Trophoblast cell (in vitro differentiated cells and primary cell): ENCODE measurements at regions not wholly inside any gene's neighbourhood (a gene's known extent, or its start where the extent isn't known, plus 50 kb on each side); places are given as distances from the start of the nearest gene placed in this dataset.

Experiments
- DNase-seq, 2 donors: peaks; one replicate each; pipeline ENCODE4 v3.0.0-alpha.2; 2016
- H2AFZ ChIP-seq: 2 replicates; pipeline ENCODE4 v1.6.1; 2013; ENCODE audit warnings: low read length, moderate library complexity, mild to moderate bottlenecking; ENCODE audit not compliant: insufficient read depth, poor library complexity
- H2AK5ac ChIP-seq: 2 replicates; pipeline ENCODE4 v1.6.1; 2013; ENCODE audit warnings: mild to moderate bottlenecking, low read length
- H2BK120ac ChIP-seq: 2 replicates; pipeline ENCODE4 v1.6.1; 2013; ENCODE audit warnings: low read length, mild to moderate bottlenecking, moderate library complexity; ENCODE audit not compliant: insufficient read depth, poor library complexity
- H2BK12ac ChIP-seq: 2 replicates; pipeline ENCODE4 v1.6.1; 2013; ENCODE audit warnings: mild to moderate bottlenecking, low read length, moderate library complexity
- H2BK5ac ChIP-seq: 2 replicates; pipeline ENCODE4 v1.6.1; 2013; ENCODE audit warnings: low read length, low read depth, moderate library complexity, mild to moderate bottlenecking; ENCODE audit not compliant: poor library complexity
- H3K14ac ChIP-seq: 2 replicates; pipeline ENCODE4 v1.6.1; 2013; ENCODE audit warnings: mild to moderate bottlenecking, low read length
- H3K18ac ChIP-seq: 2 replicates; pipeline ENCODE4 v1.6.1; 2013; ENCODE audit warnings: mild to moderate bottlenecking, low read length
- H3K23ac ChIP-seq: 2 replicates; pipeline ENCODE4 v1.6.1; 2013; ENCODE audit warnings: low read length
- H3K27ac ChIP-seq: 2 replicates; pipeline ENCODE4 v1.5.1; 2013; ENCODE audit warnings: low read depth, mild to moderate bottlenecking, inconsistent platforms, low read length, moderate library complexity
- H3K27me3 ChIP-seq: 2 replicates; pipeline ENCODE4 v1.6.1; 2013; ENCODE audit warnings: inconsistent platforms, mild to moderate bottlenecking, low read length, moderate library complexity; ENCODE audit not compliant: insufficient read depth
- H3K36me3 ChIP-seq, 2 experiments: 1 replicate in 1 of 2; 2 replicates in 1 of 2; pipeline ENCODE4 v1.6.1; 2013; ENCODE audit warnings: low read length in 2 of 2, mild to moderate bottlenecking in 2 of 2, moderate library complexity in 1 of 2; ENCODE audit not compliant: insufficient read depth in 2 of 2, control insufficient read depth in 1 of 2
- H3K4ac ChIP-seq: 2 replicates; pipeline ENCODE4 v1.6.1; 2013; ENCODE audit warnings: low read depth, mild to moderate bottlenecking, low read length, moderate library complexity
- H3K4me1 ChIP-seq, 2 experiments: 1 replicate in 1 of 2; 2 replicates in 1 of 2; pipeline ENCODE4 v1.6.1; 2013; ENCODE audit warnings: low read length in 2 of 2, mild to moderate bottlenecking in 2 of 2, moderate library complexity in 1 of 2; ENCODE audit not compliant: insufficient read depth in 2 of 2, control insufficient read depth in 1 of 2
- H3K4me2 ChIP-seq: 2 replicates; pipeline ENCODE4 v1.6.1; 2013; ENCODE audit warnings: inconsistent platforms, mild to moderate bottlenecking, low read length, moderate library complexity
- H3K4me3 ChIP-seq: 2 replicates; pipeline ENCODE4 v1.5.1; 2013; ENCODE audit warnings: mild to moderate bottlenecking, low read depth, low read length, inconsistent platforms
- H3K79me1 ChIP-seq: one replicate; pipeline ENCODE4 v1.6.1; 2013; ENCODE audit warnings: low read length
- H3K79me2 ChIP-seq: 2 replicates; pipeline ENCODE4 v1.6.1; 2013; ENCODE audit warnings: low read length, mild to moderate bottlenecking; ENCODE audit not compliant: control insufficient read depth, insufficient read depth, poor library complexity
- H3K9ac ChIP-seq: 2 replicates; pipeline ENCODE4 v1.6.1; 2013; ENCODE audit warnings: mild to moderate bottlenecking, low read length
- H3K9me3 ChIP-seq: 2 replicates; pipeline ENCODE4 v1.6.1; 2013; ENCODE audit warnings: low read depth, mild to moderate bottlenecking, control low read depth, inconsistent platforms, low read length; ENCODE audit not compliant: insufficient read depth
- H4K12ac ChIP-seq: 2 replicates; pipeline ENCODE4 v1.6.1; 2013; ENCODE audit warnings: low read depth, mild to moderate bottlenecking, low read length, moderate library complexity
- H4K8ac ChIP-seq: 2 replicates; pipeline ENCODE4 v1.6.1; 2013; ENCODE audit warnings: low read depth, mild to moderate bottlenecking, low read length, moderate library complexity
- H4K91ac ChIP-seq: one replicate; pipeline ENCODE4 v1.6.1; 2013; ENCODE audit warnings: low read depth, mild to moderate bottlenecking, low read length, moderate library complexity
- WGBS: extraction: QIAGEN DNeasy Blood & Tissue Kit; methylation state at CpG from one replicate; pipeline ENCODE4 v1.1.7; 2013; ENCODE audit warnings: missing lambda C conversion rate; ENCODE audit not compliant: insufficient read length, insufficient coverage; ENCODE audit errors: extremely low coverage; 5-methylcytosine and 5-hydroxymethylcytosine counted together

DNA sequence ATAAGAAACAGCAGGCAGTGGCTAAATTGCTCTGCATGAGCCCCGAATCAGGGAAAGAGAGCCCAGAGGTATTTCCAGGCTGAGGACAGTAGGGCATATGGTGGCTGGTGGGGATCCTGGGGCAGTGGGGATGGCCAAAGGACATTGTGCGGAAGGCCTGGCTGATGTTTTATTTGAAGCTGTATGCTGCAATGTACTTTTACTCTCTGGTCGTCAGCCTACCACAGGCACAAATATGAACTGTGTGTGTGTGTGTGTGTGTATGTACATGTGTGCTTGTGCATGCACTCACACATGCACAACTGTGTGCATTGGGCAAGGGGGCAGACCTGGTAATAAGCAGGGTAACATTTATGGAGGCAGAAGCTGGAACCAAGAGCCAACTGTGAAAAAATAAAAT is 74.7 kb upstream of the GZMB start:
- Histone ChIP-seq H4K12ac (no peak overlapping the region), H3K79me2 (no peaks in the 10 kb centered on the region), H3K27ac (no peak overlapping the region), H2AFZ (no peak overlapping the region), H3K36me3 (no peaks in the 10 kb centered on the region), H3K79me1 (no peaks in the 10 kb centered on the region), H3K27me3 (no peaks in the 10 kb centered on the region), H3K4me1 (no peaks in the 10 kb centered on the region), H3K4me2 (no peak overlapping the region), H3K23ac (no peak overlapping the region), H2BK5ac (no peak overlapping the region), H2BK12ac (no peak overlapping the region), H3K18ac (no peak overlapping the region), H3K9ac (no peak overlapping the region), H3K14ac (no peak overlapping the region), H3K4ac (no peak overlapping the region), H2AK5ac (no peak overlapping the region), H2BK120ac (no peak overlapping the region), H3K9me3 (peaks cover 2% of the 10 kb centered on the region), H3K4me3 (peak overlapping the region; percentile 2), H4K91ac (no peak overlapping the region), H4K8ac (no peak overlapping the region)
- WGBS = no CpG with 5 or more reads among the region's 3 CpGs
- no peak for DNase-seq

DNA sequence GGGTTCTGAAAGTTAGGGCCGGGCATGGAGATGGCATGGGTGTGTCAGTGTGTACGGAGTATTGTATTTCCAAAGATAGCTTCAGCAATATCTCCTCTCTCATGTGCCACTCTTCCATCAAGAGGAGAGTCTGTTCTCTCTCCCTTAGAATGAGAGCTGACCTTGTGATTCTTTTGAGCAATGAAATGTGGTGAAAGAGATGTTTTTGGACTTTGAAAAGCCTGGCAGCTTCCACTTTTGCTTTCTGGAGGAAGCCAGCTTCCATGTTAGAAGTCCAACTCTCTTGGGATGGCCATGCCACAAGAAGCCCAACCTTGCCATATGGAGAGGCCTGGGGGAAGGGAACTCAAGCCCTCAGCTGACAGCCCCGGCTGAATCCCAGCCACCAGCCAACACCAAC is 72.4 kb upstream of the GZMB start:
- no peaks in the 10 kb centered on the region for H3K79me2 ChIP-seq
- WGBS = no CpG with 5 or more reads among the region's 3 CpGs

DNA sequence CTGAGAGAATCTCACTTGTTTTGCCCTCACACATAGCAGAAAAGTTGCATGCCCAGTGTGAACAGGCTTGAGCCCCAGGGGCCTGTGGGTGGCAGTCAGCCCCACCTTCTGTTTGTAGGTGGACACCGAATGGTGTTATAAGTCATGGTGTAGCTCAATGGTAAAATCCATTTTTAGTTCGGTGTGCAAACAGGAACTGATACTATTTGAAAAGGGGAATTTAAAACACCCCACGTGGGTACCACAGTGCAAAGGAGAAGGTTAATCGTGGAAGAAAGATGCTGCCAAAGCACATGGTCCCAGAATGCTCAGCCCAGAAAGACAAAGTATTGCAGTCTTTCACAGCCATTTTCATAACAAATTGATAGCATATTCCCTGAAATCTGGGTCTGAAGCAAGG is 71.8 kb upstream of the GZMB start:
- WGBS = no CpG with 5 or more reads among the region's 4 CpGs

More for the DNA sequence above, 72.4 kb upstream of the GZMB start:
- Histone ChIP-seq H3K4me2 (no peak overlapping the region), H3K36me3 (no peaks in the 10 kb centered on the region), H2AK5ac (no peak overlapping the region), H3K4ac (no peak overlapping the region), H4K8ac (no peak overlapping the region), H2BK120ac (no peak overlapping the region), H4K91ac (no peak overlapping the region), H3K27ac (no peak overlapping the region), H2BK5ac (no peak overlapping the region), H2AFZ (no peak overlapping the region), H3K79me1 (no peaks in the 10 kb centered on the region), H3K4me1 (no peaks in the 10 kb centered on the region), H3K9ac (no peak overlapping the region), H3K14ac (no peak overlapping the region), H3K9me3 (no peaks in the 10 kb centered on the region), H3K18ac (no peak overlapping the region), H2BK12ac (no peak overlapping the region), H4K12ac (no peak overlapping the region), H3K23ac (no peak overlapping the region), H3K4me3 (no peak overlapping the region), H3K27me3 (no peaks in the 10 kb centered on the region)
- DNase-seq = no peak

DNA sequence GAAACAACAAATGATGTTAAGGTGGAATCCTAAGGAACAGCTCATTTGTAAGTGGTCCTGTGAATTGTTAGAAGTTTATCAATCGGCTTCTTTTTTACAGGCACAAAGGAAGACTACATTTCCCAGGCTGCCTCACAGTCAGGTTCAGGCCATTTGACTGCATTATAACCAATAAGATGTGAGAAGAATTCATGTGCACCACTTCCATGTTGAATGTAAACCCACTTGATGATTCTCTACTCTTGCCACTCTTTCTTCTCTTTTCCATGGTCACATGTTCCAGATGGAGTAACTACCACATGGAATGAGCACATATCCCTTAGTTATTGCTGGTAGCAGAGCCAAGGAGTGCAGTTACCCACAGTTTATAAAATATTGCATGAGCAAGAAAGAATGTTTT is 67.1 kb upstream of the GZMB start:
- Histone ChIP-seq H3K9me3 (peaks cover 5% of the 10 kb centered on the region), H3K27me3 (no peaks in the 10 kb centered on the region), H3K18ac (no peak overlapping the region), H3K23ac (no peak overlapping the region), H3K4me2 (no peak overlapping the region), H4K91ac (no peak overlapping the region), H3K14ac (no peak overlapping the region), H2AFZ (no peak overlapping the region), H2BK5ac (no peak overlapping the region), H3K79me2 (no peaks in the 10 kb centered on the region), H3K4me1 (no peaks in the 10 kb centered on the region), H4K8ac (no peak overlapping the region), H3K79me1 (no peaks in the 10 kb centered on the region), H3K36me3 (no peaks in the 10 kb centered on the region), H4K12ac (no peak overlapping the region), H2BK12ac (no peak overlapping the region), H3K4me3 (no peak overlapping the region), H3K4ac (no peak overlapping the region), H3K9ac (no peak overlapping the region), H2AK5ac (no peak overlapping the region), H3K27ac (no peak overlapping the region), H2BK120ac (no peak overlapping the region)
- WGBS = no CpG with 5 or more reads among the region's 1 CpG
- no peak for DNase-seq

More for the DNA sequence above, 71.8 kb upstream of the GZMB start:
- no peak overlapping the region for H2BK120ac ChIP-seq
- H3K27ac ChIP-seq = no peak overlapping the region
- no peak overlapping the region for H4K12ac ChIP-seq
- no peak overlapping the region for H4K8ac ChIP-seq
- no peak overlapping the region for H3K14ac ChIP-seq
- DNase-seq = no peak
- H3K9me3 ChIP-seq = no peaks in the 10 kb centered on the region
- no peak overlapping the region for H3K9ac ChIP-seq
- no peaks in the 10 kb centered on the region for H3K27me3 ChIP-seq
- H3K23ac ChIP-seq = no peak overlapping the region
- H3K4ac ChIP-seq = no peak overlapping the region
- H2AFZ ChIP-seq = no peak overlapping the region
- H3K4me2 ChIP-seq = no peak overlapping the region
- H2BK12ac ChIP-seq = no peak overlapping the region
- no peaks in the 10 kb centered on the region for H3K79me2 ChIP-seq
- no peak overlapping the region for H3K4me3 ChIP-seq
- H2AK5ac ChIP-seq = no peak overlapping the region
- no peaks in the 10 kb centered on the region for H3K4me1 ChIP-seq
- H2BK5ac ChIP-seq = no peak overlapping the region
- no peak overlapping the region for H4K91ac ChIP-seq
- no peaks in the 10 kb centered on the region for H3K79me1 ChIP-seq
- no peak overlapping the region for H3K18ac ChIP-seq
- no peaks in the 10 kb centered on the region for H3K36me3 ChIP-seq
